ENCODE measurements at regions not wholly inside any gene's neighbourhood (a gene's known extent, or its start where the extent isn't known, plus 50 kb on each side); places are given as distances from the start of the nearest gene placed in this dataset.
"Not testable (repeated sequence)": the region's sequence is repeated elsewhere in the genome, so short reads cannot be mapped to it uniquely, and the experiment has no call there.

GRCh38 chr5:128668921-128669320 lies 130.9 kb upstream of the FBN2 start:
- no peak for DNase-seq

GRCh38 chr5:128669803-128670202 lies 131.8 kb upstream of the FBN2 start:
- no peak for DNase-seq

GRCh38 chr5:128671943-128672342 lies 133.9 kb upstream of the FBN2 start:
- DNase-seq, result no peak

- no peak for DNase-seq
Observed at GRCh38 chr5:128673000-128673399, 135.0 kb upstream of the FBN2 start.

GRCh38 chr5:128673411-128673957 lies 135.4 kb upstream of the FBN2 start:
- DNase-seq, result no peak

GRCh38 chr5:128673970-128674369 lies 135.9 kb upstream of the FBN2 start:
- DNase-seq, result no peak

GRCh38 chr5:128674837-128675446 lies 136.9 kb upstream of the FBN2 start:
- DNase-seq, result peak; percentile 15

- no peak for DNase-seq
Observed at GRCh38 chr5:128681096-128681495, 143.1 kb upstream of the FBN2 start.

GRCh38 chr5:128681764-128682592 lies 143.9 kb upstream of the FBN2 start:
- no peak for DNase-seq

- DNase-seq, result no peak
Observed at GRCh38 chr5:128682669-128683068, 144.6 kb upstream of the FBN2 start.

GRCh38 chr5:128684961-128685360 lies 146.9 kb upstream of the FBN2 start:
- no peak for DNase-seq

- DNase-seq, result no peak
Observed at GRCh38 chr5:128687930-128688329, 149.9 kb upstream of the FBN2 start.

GRCh38 chr5:128693764-128694163 lies 155.7 kb upstream of the FBN2 start:
- no peak for DNase-seq

- no peak for DNase-seq
Observed at GRCh38 chr5:128695791-128696530, 157.9 kb upstream of the FBN2 start.

GRCh38 chr5:128701301-128701700 lies 163.3 kb upstream of the FBN2 start:
- no peak for DNase-seq

GRCh38 chr5:128703322-128703721 lies 165.3 kb upstream of the FBN2 start:
- DNase-seq, result no peak

- DNase-seq, result no peak
Observed at GRCh38 chr5:128706269-128706668, 168.2 kb upstream of the FBN2 start.

GRCh38 chr5:128708841-128709240 lies 170.8 kb upstream of the FBN2 start:
- no peak for DNase-seq

GRCh38 chr5:128711216-128711615 lies 173.2 kb upstream of the FBN2 start:
- DNase-seq, result no peak

- DNase-seq, result no peak
Observed at GRCh38 chr5:128714551-128714950, 176.5 kb upstream of the FBN2 start.

- no peak for DNase-seq
Observed at GRCh38 chr5:128722551-128722950, 184.5 kb upstream of the FBN2 start.

GRCh38 chr5:128730021-128730420 lies 192.0 kb upstream of the FBN2 start:
- not testable (repeated sequence) for DNase-seq

- not testable (repeated sequence) for DNase-seq
Observed at GRCh38 chr5:128735656-128736055, 197.6 kb upstream of the FBN2 start.

- DNase-seq, result no peak
Observed at GRCh38 chr5:128736553-128736952, 198.5 kb upstream of the FBN2 start.
